OCI-LY7 (cell line): ENCODE measurements at regions not wholly inside any gene's neighbourhood (a gene's known extent, or its start where the extent isn't known, plus 50 kb on each side); places are given as distances from the start of the nearest gene placed in this dataset.

Source experiments
- EZH2phosphoT487 ChIP-seq: fragments of 200-600 bp; sonication (generic); IDR thresholded peaks from 2 replicates; pipeline ENCODE4 v1.6.1; 2018; ENCODE audit warnings: low read depth, borderline replicate concordance, mild to moderate bottlenecking, mixed run types, antibody characterized with exemption, low read length, moderate library complexity, mixed read lengths
- TF ChIP-seq, protein P1 (sequence below): fragments of 200-600 bp; sonication (generic); conservative IDR thresholded peaks from 2 replicates; pipeline ENCODE4 v1.5.1; 2014; ENCODE audit warnings: mild to moderate bottlenecking, antibody characterized with exemption, low read length, moderate library complexity, mixed read lengths

DNA sequence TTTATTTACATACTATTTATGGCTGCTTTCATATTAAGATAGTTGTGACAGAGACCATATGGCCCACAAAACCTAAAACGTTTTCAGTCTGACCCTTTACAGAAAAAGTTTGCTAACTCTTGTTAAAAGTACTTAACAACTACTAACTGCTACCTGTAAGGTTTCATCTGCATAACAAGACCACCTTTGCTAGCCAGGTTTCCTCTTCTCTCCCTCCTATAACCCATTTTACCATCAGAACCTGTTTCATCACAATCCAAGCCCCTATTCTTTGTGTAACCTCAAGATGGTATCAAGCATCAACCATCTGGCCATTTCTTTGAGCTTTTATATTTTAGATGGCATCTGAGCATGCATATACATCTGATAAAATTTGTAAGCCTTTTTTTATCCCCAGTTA is 305.4 kb downstream of the HHIPL2 start:
- TF ChIP-seq, protein P1, sequence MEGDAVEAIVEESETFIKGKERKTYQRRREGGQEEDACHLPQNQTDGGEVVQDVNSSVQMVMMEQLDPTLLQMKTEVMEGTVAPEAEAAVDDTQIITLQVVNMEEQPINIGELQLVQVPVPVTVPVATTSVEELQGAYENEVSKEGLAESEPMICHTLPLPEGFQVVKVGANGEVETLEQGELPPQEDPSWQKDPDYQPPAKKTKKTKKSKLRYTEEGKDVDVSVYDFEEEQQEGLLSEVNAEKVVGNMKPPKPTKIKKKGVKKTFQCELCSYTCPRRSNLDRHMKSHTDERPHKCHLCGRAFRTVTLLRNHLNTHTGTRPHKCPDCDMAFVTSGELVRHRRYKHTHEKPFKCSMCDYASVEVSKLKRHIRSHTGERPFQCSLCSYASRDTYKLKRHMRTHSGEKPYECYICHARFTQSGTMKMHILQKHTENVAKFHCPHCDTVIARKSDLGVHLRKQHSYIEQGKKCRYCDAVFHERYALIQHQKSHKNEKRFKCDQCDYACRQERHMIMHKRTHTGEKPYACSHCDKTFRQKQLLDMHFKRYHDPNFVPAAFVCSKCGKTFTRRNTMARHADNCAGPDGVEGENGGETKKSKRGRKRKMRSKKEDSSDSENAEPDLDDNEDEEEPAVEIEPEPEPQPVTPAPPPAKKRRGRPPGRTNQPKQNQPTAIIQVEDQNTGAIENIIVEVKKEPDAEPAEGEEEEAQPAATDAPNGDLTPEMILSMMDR = no peak
- TF ChIP-seq EZH2phosphoT487 = no peak
